Naive thymus-derived CD4-positive, alpha-beta T cell (primary cell): ENCODE measurements at regions not wholly inside any gene's neighbourhood (a gene's known extent, or its start where the extent isn't known, plus 50 kb on each side); places are given as distances from the start of the nearest gene placed in this dataset.

ENCODE experiments used
- ATAC-seq: fragments of 150-1000 bp; cut with Tn5 transposase; 2 replicates; pipeline ENCODE4 v1.10.0; 2021; ENCODE audit warnings: mild to moderate bottlenecking, moderate library complexity
- CTCF ChIA-PET: fragments of 350-600 bp; sonication (Branson Sonifier 250); formaldehyde crosslinking; loops from one replicate; lab custom pipeline; 2021; ENCODE audit warnings: antibody characterized with exemption; lab: Charles Lee
- POLR2A ChIA-PET: fragments of 350-600 bp; sonication (Branson Sonifier 250); formaldehyde crosslinking; loops from one replicate; lab custom pipeline; 2021; ENCODE audit warnings: antibody characterized with exemption, inconsistent platforms; lab: Charles Lee
- DNase-seq, 9 donors: peaks; one replicate each; pipeline versions ENCODE4 v3.0.0 to v3.0.0-alpha.2; 2020 to 2022; ENCODE audit warnings: mixed read lengths in 1 of 9
- H3K27ac ChIP-seq: one replicate; pipeline ENCODE4 v1.7.0; 2013; ENCODE audit warnings: mild to moderate bottlenecking, low read depth, low read length, moderate library complexity
- H3K27me3 ChIP-seq, 2 donors: one replicate each; pipeline ENCODE4 v1.7.0; 2013; ENCODE audit warnings: low read length in 2 of 2, mild to moderate bottlenecking in 2 of 2, moderate library complexity in 2 of 2; ENCODE audit not compliant: control insufficient read depth in 2 of 2, insufficient read depth in 2 of 2
- H3K36me3 ChIP-seq, 3 experiments: 1 replicate in 2 of 3; 2 replicates in 1 of 3; pipeline ENCODE4 v1.7.0; 2013; ENCODE audit warnings: low read length in 3 of 3, mild to moderate bottlenecking in 3 of 3, moderate library complexity in 1 of 3; ENCODE audit not compliant: insufficient read depth in 3 of 3, control insufficient read depth in 2 of 3
- H3K4me1 ChIP-seq, 2 donors: one replicate each; pipeline ENCODE4 v1.7.0; 2013; ENCODE audit warnings: low read length in 2 of 2, mild to moderate bottlenecking in 2 of 2, moderate library complexity in 1 of 2; ENCODE audit not compliant: control insufficient read depth in 2 of 2, insufficient read depth in 2 of 2
- H3K4me3 ChIP-seq: 2 replicates; pipeline ENCODE4 v1.7.0; 2013; ENCODE audit warnings: mild to moderate bottlenecking, low read length
- H3K9me3 ChIP-seq, 3 experiments: 1 replicate in 2 of 3; 2 replicates in 1 of 3; pipeline ENCODE4 v1.7.0; 2013; ENCODE audit warnings: low read length in 3 of 3; ENCODE audit not compliant: control insufficient read depth in 2 of 3
- H3K27ac Mint-ChIP-seq, 9 donors: one replicate each; pipeline ENCODE4 v1.8.0; 2020 to 2022; ENCODE audit warnings: mixed read lengths in 9 of 9, mild to moderate bottlenecking in 8 of 9, moderate library complexity in 5 of 9, inconsistent platforms in 2 of 9
- H3K27me3 Mint-ChIP-seq, 5 donors: one replicate each; pipeline ENCODE4 v1.8.0; 2021 to 2022; ENCODE audit warnings: mixed read lengths in 5 of 5, mild to moderate bottlenecking in 1 of 5
- H3K36me3 Mint-ChIP-seq, 5 donors: one replicate each; pipeline ENCODE4 v1.8.0; 2020 to 2022; ENCODE audit warnings: mixed read lengths in 5 of 5, mild to moderate bottlenecking in 3 of 5, inconsistent platforms in 1 of 5
- H3K4me1 Mint-ChIP-seq, 7 donors: one replicate each; pipeline ENCODE4 v1.8.0; 2020 to 2022; ENCODE audit warnings: mixed read lengths in 7 of 7, mild to moderate bottlenecking in 3 of 7, inconsistent platforms in 1 of 7
- H3K4me3 Mint-ChIP-seq, 10 donors: one replicate each; pipeline ENCODE4 v1.8.0; 2020 to 2022; ENCODE audit warnings: mild to moderate bottlenecking in 10 of 10, mixed read lengths in 10 of 10, moderate library complexity in 6 of 10, inconsistent platforms in 2 of 10
- H3K9me3 Mint-ChIP-seq, 11 donors: one replicate each; pipeline ENCODE4 v1.8.0; 2020 to 2022; ENCODE audit warnings: mixed read lengths in 11 of 11, mild to moderate bottlenecking in 4 of 11, inconsistent platforms in 1 of 11, moderate library complexity in 1 of 11
- intact Hi-C, 2 donors: fragments of 100-400 bp; cut with micrococcal nuclease; formaldehyde crosslinking; loops; one replicate each; pipeline ENCODE4 v1.15.1; 2023

DNA sequence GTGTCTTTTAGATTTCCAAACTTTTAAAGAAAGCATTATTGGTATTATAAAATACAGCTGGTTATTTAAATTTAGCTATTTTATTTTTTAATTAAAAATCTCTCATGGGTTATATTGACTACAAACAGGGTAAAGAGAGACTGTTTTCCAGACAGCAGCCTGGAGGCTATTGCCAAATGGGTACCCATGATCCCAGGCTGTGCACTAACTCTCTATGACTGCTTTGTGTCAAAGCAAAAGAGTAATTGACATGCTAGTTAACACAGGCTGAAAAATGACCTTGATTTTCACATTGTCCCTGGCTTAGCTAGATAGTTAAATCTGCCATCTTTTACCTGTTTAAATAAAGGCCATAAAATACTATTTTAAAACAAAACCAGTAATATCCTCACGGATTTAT is 589.7 kb downstream of the ANXA1 start:
- ChIA-PET CTCF (no interaction called here), POLR2A (no interaction called here)
- H3K9me3 ChIP-seq = peaks cover 0 to 3% (median 0%) of the 10 kb centered on the region in 3 experiments
- H3K36me3 ChIP-seq = no peaks in the 10 kb centered on the region
- ATAC-seq (no peak), DNase-seq (no peak)
- H3K27me3 ChIP-seq = no peaks in the 10 kb centered on the region
- Mint-ChIP-seq H3K4me3 (no peak overlapping the region), H3K27ac (no peak overlapping the region), H3K36me3 (no peaks in the 10 kb centered on the region), H3K27me3 (no peaks in the 10 kb centered on the region), H3K4me1 (no peaks in the 10 kb centered on the region), H3K9me3 (peaks cover 0 to 10% (median 0%) of the 10 kb centered on the region in 11 donors)
- no peak overlapping the region for H3K27ac ChIP-seq
- H3K4me1 ChIP-seq = no peaks in the 10 kb centered on the region
- no peak overlapping the region for H3K4me3 ChIP-seq
- intact Hi-C loops = no loop called here

DNA sequence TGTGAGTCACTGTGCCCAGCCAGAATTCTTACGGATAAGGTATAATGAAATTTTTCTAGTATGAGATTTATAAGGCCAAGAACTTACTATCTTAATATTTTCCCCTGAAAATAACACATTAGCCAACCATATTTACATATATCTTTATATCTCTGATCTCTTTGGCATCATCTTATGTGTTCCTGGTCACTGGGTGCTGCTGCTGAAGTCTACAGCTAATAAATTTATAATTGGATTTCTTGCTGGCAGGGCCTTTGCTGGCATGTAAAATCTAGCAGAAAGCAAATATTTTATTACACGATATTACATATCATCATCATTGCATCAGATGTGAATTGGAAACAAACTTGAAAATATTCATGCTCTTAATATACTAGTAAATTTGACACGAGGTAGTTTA is 590.7 kb downstream of the ANXA1 start:
- POLR2A ChIA-PET = no interaction called here
- no peaks in the 10 kb centered on the region for H3K27me3 ChIP-seq
- ATAC-seq = no peak
- peaks cover 0 to 3% (median 0%) of the 10 kb centered on the region in 3 experiments for H3K9me3 ChIP-seq
- H3K36me3 ChIP-seq = no peaks in the 10 kb centered on the region
- no peaks in the 10 kb centered on the region for H3K4me1 Mint-ChIP-seq
- H3K4me3 ChIP-seq = no peak overlapping the region
- no peak overlapping the region for H3K27ac Mint-ChIP-seq
- intact Hi-C loops = no loop called here
- no peaks in the 10 kb centered on the region for H3K36me3 Mint-ChIP-seq
- CTCF ChIA-PET = no interaction called here
- H3K4me1 ChIP-seq = no peaks in the 10 kb centered on the region
- no peaks in the 10 kb centered on the region for H3K27me3 Mint-ChIP-seq
- DNase-seq = no peak
- no peak overlapping the region for H3K4me3 Mint-ChIP-seq
- H3K27ac ChIP-seq = no peak overlapping the region
- peaks cover 0 to 4% (median 0%) of the 10 kb centered on the region in 11 donors for H3K9me3 Mint-ChIP-seq

DNA sequence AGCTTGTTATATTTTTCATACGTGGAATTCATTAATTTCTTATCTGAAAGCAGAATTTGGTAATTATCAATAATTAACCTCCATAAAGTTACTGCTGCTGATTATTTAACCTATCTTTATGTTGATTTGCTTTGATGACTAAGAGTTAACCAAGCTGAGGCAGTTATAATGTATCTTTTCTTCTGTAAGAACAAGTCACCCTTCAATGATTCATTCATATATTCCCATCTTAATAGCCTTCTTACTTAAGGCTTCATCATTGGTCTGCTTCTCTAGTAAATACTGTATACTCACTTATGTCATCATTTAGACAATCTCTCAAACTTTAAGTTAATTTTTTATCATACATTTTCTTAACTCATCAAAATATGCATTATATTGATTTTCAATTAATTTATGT is 592.2 kb downstream of the ANXA1 start:
- ATAC-seq (no peak), DNase-seq (no peak)
- CTCF ChIA-PET = no interaction called here
- Mint-ChIP-seq H3K4me1 (no peaks in the 10 kb centered on the region), H3K36me3 (no peaks in the 10 kb centered on the region), H3K27me3 (no peaks in the 10 kb centered on the region), H3K4me3 (no peak overlapping the region), H3K9me3 (peaks cover 0 to 9% (median 1%) of the 10 kb centered on the region in 11 donors), H3K27ac (no peak overlapping the region)
- Histone ChIP-seq H3K36me3 (no peaks in the 10 kb centered on the region), H3K4me1 (no peaks in the 10 kb centered on the region), H3K27ac (no peak overlapping the region), H3K27me3 (no peaks in the 10 kb centered on the region), H3K9me3 (peaks cover 0 to 3% (median 0%) of the 10 kb centered on the region in 3 experiments), H3K4me3 (no peak overlapping the region)
- POLR2A ChIA-PET = no interaction called here
- intact Hi-C loops = no loop called here

GRCh38 chr9:73745598-73745997 is 593.9 kb downstream of the ANXA1 start:
- ATAC-seq = no peak
- ChIA-PET CTCF (no interaction called here), POLR2A (no interaction called here)
- H3K4me1 Mint-ChIP-seq = no peaks in the 10 kb centered on the region
- no peak overlapping the region for H3K27ac ChIP-seq
- no peaks in the 10 kb centered on the region for H3K27me3 Mint-ChIP-seq
- no peak for DNase-seq
- H3K27ac Mint-ChIP-seq = no peak overlapping the region
- H3K36me3 ChIP-seq = no peaks in the 10 kb centered on the region
- no peaks in the 10 kb centered on the region for H3K27me3 ChIP-seq
- H3K9me3 ChIP-seq = peaks cover 0 to 3% (median 0%) of the 10 kb centered on the region in 3 experiments
- no peaks in the 10 kb centered on the region for H3K36me3 Mint-ChIP-seq
- H3K4me3 ChIP-seq = no peak overlapping the region
- H3K4me1 ChIP-seq = no peaks in the 10 kb centered on the region
- peaks cover 0 to 15% (median 3%) of the 10 kb centered on the region in 11 donors for H3K9me3 Mint-ChIP-seq
- intact Hi-C loops = no loop called here
- no peak overlapping the region for H3K4me3 Mint-ChIP-seq

GRCh38 chr9:73753171-73753570 is 601.5 kb downstream of the ANXA1 start:
- no peaks in the 10 kb centered on the region for H3K27me3 ChIP-seq
- H3K4me3 ChIP-seq = no peak overlapping the region
- no peak overlapping the region for H3K27ac ChIP-seq
- H3K9me3 ChIP-seq = no peaks in the 10 kb centered on the region
- H3K36me3 ChIP-seq = no peaks in the 10 kb centered on the region
- POLR2A ChIA-PET = no interaction called here
- no peaks in the 10 kb centered on the region for H3K4me1 ChIP-seq
- CTCF ChIA-PET = no interaction called here
- Mint-ChIP-seq H3K9me3 (peaks cover 0 to 15% (median 3%) of the 10 kb centered on the region in 11 donors), H3K27me3 (no peaks in the 10 kb centered on the region), H3K36me3 (no peaks in the 10 kb centered on the region), H3K4me1 (no peaks in the 10 kb centered on the region), H3K4me3 (no peak overlapping the region), H3K27ac (no peak overlapping the region)
- no peak for DNase-seq
- intact Hi-C loops = no loop called here
- ATAC-seq = no peak

- Histone ChIP-seq H3K27ac (no peak overlapping the region), H3K36me3 (no peaks in the 10 kb centered on the region), H3K4me3 (no peak overlapping the region), H3K4me1 (no peaks in the 10 kb centered on the region), H3K9me3 (peaks cover 0 to 3% (median 0%) of the 10 kb centered on the region in 3 experiments), H3K27me3 (no peaks in the 10 kb centered on the region)
- H3K27ac Mint-ChIP-seq = no peak overlapping the region
- H3K27me3 Mint-ChIP-seq = no peaks in the 10 kb centered on the region
- ATAC-seq = no peak
- no peaks in the 10 kb centered on the region for H3K4me1 Mint-ChIP-seq
- CTCF ChIA-PET = no interaction called here
- H3K36me3 Mint-ChIP-seq = peaks cover 0 to 5% (median 0%) of the 10 kb centered on the region in 5 donors
- H3K4me3 Mint-ChIP-seq = no peak overlapping the region
- DNase-seq = no peak
- intact Hi-C loops = no loop called here
- H3K9me3 Mint-ChIP-seq = peaks cover 0 to 17% (median 9%) of the 10 kb centered on the region in 11 donors
- POLR2A ChIA-PET = no interaction called here
These were observed 610.2 kb downstream of the ANXA1 start for GRCh38 chr9:73761905-73762304.

GRCh38 chr9:73773896-73774295 is 622.2 kb downstream of the ANXA1 start:
- no peaks in the 10 kb centered on the region for H3K27me3 Mint-ChIP-seq
- ATAC-seq = no peak

More at GRCh38 chr9:73773896-73774295, 622.2 kb downstream of the ANXA1 start:
- no peaks in the 10 kb centered on the region for H3K9me3 ChIP-seq
- no peak overlapping the region for H3K27ac ChIP-seq
- Mint-ChIP-seq H3K27ac (no peak overlapping the region), H3K9me3 (peaks cover 0 to 13% (median 0%) of the 10 kb centered on the region in 11 donors), H3K4me1 (no peaks in the 10 kb centered on the region), H3K4me3 (no peak overlapping the region), H3K36me3 (no peaks in the 10 kb centered on the region)
- intact Hi-C loops = no loop called here
- no peak overlapping the region for H3K4me3 ChIP-seq
- POLR2A ChIA-PET = no interaction called here
- no peak for DNase-seq
- H3K4me1 ChIP-seq = no peaks in the 10 kb centered on the region
- no peaks in the 10 kb centered on the region for H3K36me3 ChIP-seq
- no peaks in the 10 kb centered on the region for H3K27me3 ChIP-seq
- CTCF ChIA-PET = no interaction called here
